Effector memory CD8-positive, alpha-beta T cell (primary cell): ENCODE measurements at regions not wholly inside any gene's neighbourhood (a gene's known extent, or its start where the extent isn't known, plus 50 kb on each side); places are given as distances from the start of the nearest gene placed in this dataset.

Source experiments
- ATAC-seq: fragments of 150-1000 bp; cut with Tn5 transposase; replicated peaks from 2 replicates; pipeline ENCODE4 v1.10.0; 2021; ENCODE audit warnings: mild to moderate bottlenecking, moderate library complexity
- DNase-seq, 3 experiments: peaks; one replicate each; pipeline ENCODE4 v3.0.0; 2021
- H3K27ac Mint-ChIP-seq, 2 donors: one replicate each; pipeline ENCODE4 v1.8.0; 2022; ENCODE audit warnings: mild to moderate bottlenecking in 2 of 2, mixed read lengths in 2 of 2, moderate library complexity in 2 of 2
- H3K27me3 Mint-ChIP-seq, 2 donors: one replicate each; pipeline ENCODE4 v1.8.0; 2022; ENCODE audit warnings: mixed read lengths in 2 of 2
- H3K36me3 Mint-ChIP-seq: one replicate; pipeline ENCODE4 v1.8.0; 2022; ENCODE audit warnings: mild to moderate bottlenecking, moderate library complexity, mixed read lengths; ENCODE audit not compliant: insufficient read depth
- H3K4me1 Mint-ChIP-seq, 2 donors: one replicate each; pipeline ENCODE4 v1.8.0; 2022; ENCODE audit warnings: low read depth in 2 of 2, mixed read lengths in 2 of 2
- H3K4me3 Mint-ChIP-seq, 2 donors: one replicate each; pipeline ENCODE4 v1.8.0; 2022; ENCODE audit warnings: mild to moderate bottlenecking in 2 of 2, mixed read lengths in 2 of 2, moderate library complexity in 2 of 2
- H3K9me3 Mint-ChIP-seq, 2 donors: one replicate each; pipeline ENCODE4 v1.8.0; 2022; ENCODE audit warnings: mixed read lengths in 2 of 2

DNA sequence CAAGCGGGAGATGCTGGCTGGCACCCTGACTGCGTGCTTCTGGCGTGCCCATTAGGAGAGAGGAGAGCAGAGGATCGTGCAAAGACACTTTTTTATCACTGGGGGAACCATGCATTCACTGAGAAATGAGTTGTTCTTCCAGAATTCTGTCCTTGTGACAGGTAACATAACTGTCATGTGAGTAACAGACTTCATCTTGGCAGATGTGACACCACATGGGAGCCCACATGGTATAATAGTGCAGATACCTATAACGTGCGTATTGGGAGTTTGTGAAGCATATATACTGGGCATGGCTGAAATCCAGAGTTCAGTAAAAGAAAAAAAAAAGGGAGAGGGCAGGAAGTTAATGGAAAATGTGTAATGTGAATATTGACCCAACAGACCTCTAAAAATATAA is 159.6 kb upstream of the BACE2 start:
- no peaks in the 10 kb centered on the region for H3K4me1 Mint-ChIP-seq
- H3K27me3 Mint-ChIP-seq, result peaks cover 0 to 5% of the 10 kb centered on the region in 2 donors
- H3K4me3 Mint-ChIP-seq, result no peak overlapping the region
- H3K27ac Mint-ChIP-seq, result no peak overlapping the region
- no peaks in the 10 kb centered on the region for H3K36me3 Mint-ChIP-seq
- no peaks in the 10 kb centered on the region for H3K9me3 Mint-ChIP-seq
- no peak for DNase-seq
- no peak for ATAC-seq

DNA sequence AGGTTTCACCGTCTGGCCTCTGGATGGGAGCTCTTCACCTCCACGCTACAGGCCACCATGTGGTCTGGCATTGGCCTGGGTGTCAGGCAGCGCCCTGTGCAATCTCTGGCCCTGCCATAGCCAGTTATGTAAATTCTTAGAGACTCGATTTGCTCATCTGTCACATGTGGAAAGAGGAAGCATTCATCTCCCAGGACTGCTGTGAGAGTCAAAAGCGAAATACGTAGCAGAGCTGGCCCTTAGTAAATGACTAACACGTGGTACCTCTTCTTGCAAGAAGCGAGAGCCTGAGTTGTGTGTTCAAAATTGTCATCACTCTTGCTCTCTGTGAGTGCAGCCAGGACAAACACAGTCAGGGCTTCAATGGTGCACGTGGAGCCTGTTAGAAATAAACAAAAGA is 159.0 kb upstream of the BACE2 start:
- no peak overlapping the region for H3K4me3 Mint-ChIP-seq

DNA sequence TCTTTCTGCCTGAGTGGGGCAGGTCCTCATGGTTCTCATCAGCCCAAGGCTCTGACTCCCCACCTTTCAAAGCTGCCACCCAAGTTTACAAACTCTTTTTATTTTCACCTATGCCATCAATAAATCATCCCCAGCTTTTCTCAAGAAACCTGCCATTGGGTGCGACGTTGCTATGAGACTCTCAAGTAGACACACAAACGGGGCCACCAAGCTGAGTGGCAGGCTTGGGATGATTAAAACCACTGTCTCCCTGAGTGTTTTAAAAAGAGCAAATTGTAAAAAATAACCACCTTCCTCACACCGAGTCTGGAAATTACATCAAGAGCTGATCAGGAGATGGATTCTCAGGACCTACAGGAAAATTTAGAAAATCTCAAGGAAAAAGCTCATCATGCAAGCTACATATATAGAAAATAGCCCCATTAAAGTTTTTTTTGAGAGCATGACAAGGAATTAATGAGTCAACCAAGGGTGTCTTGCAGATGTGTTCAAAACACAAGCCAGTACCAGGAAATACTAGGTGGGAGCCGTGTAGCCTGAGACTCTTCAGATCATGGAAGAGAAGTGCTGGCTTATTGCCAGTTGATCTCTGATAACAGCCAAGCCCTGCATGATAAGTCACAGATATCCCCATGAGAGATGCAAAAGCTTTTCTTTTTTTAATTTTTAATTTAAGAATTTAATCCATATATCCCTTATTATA is 158.4 kb upstream of the BACE2 start:
- Mint-ChIP-seq H3K9me3 (peaks cover 0 to 1% of the 10 kb centered on the region in 2 donors), H3K4me3 (no peak overlapping the region), H3K4me1 (no peaks in the 10 kb centered on the region), H3K27me3 (peaks cover 0 to 3% of the 10 kb centered on the region in 2 donors), H3K36me3 (no peaks in the 10 kb centered on the region), H3K27ac (no peak overlapping the region)
- ATAC-seq (no peak), DNase-seq (no peak)

More for the DNA sequence above, 159.0 kb upstream of the BACE2 start:
- no peaks in the 10 kb centered on the region for H3K4me1 Mint-ChIP-seq
- peaks cover 0 to 1% of the 10 kb centered on the region in 2 donors for H3K9me3 Mint-ChIP-seq
- H3K27ac Mint-ChIP-seq, result no peak overlapping the region
- ATAC-seq, result no peak
- H3K27me3 Mint-ChIP-seq, result peaks cover 0 to 5% of the 10 kb centered on the region in 2 donors
- no peaks in the 10 kb centered on the region for H3K36me3 Mint-ChIP-seq
- no peak for DNase-seq

- ATAC-seq (no peak), DNase-seq (no peak)
- H3K27me3 Mint-ChIP-seq, result no peaks in the 10 kb centered on the region
- H3K36me3 Mint-ChIP-seq, result no peaks in the 10 kb centered on the region
- H3K4me3 Mint-ChIP-seq, result no peak overlapping the region
- H3K27ac Mint-ChIP-seq, result no peak overlapping the region
- peaks cover 0 to 1% of the 10 kb centered on the region in 2 donors for H3K9me3 Mint-ChIP-seq
- H3K4me1 Mint-ChIP-seq, result no peaks in the 10 kb centered on the region
Measured at GRCh38 chr21:41010101-41010435, 157.9 kb upstream of the BACE2 start.

GRCh38 chr21:41011098-41011731 is 156.7 kb upstream of the BACE2 start:
- no peaks in the 10 kb centered on the region for H3K27me3 Mint-ChIP-seq
- H3K4me3 Mint-ChIP-seq, result no peak overlapping the region
- no peaks in the 10 kb centered on the region for H3K36me3 Mint-ChIP-seq
- no peaks in the 10 kb centered on the region for H3K4me1 Mint-ChIP-seq
- ATAC-seq (no peak), DNase-seq (no peak)
- H3K27ac Mint-ChIP-seq, result no peak overlapping the region
- peaks cover 0 to 1% of the 10 kb centered on the region in 2 donors for H3K9me3 Mint-ChIP-seq

GRCh38 chr21:41011951-41012366 is 156.0 kb upstream of the BACE2 start:
- no peak for DNase-seq
- no peak overlapping the region for H3K4me3 Mint-ChIP-seq
- no peaks in the 10 kb centered on the region for H3K4me1 Mint-ChIP-seq
- ATAC-seq, result no peak
- H3K27ac Mint-ChIP-seq, result no peak overlapping the region
- H3K36me3 Mint-ChIP-seq, result no peaks in the 10 kb centered on the region
- peaks cover 0 to 1% of the 10 kb centered on the region in 2 donors for H3K9me3 Mint-ChIP-seq
- H3K27me3 Mint-ChIP-seq, result no peaks in the 10 kb centered on the region

- H3K4me3 Mint-ChIP-seq, result no peak overlapping the region
- DNase-seq, result no peak
- no peak for ATAC-seq
- H3K9me3 Mint-ChIP-seq, result peaks cover 0 to 1% of the 10 kb centered on the region in 2 donors
- no peaks in the 10 kb centered on the region for H3K27me3 Mint-ChIP-seq
- H3K27ac Mint-ChIP-seq, result no peak overlapping the region
- H3K4me1 Mint-ChIP-seq, result no peaks in the 10 kb centered on the region
- no peaks in the 10 kb centered on the region for H3K36me3 Mint-ChIP-seq
Measured at GRCh38 chr21:41012425-41012824, 155.5 kb upstream of the BACE2 start.

DNA sequence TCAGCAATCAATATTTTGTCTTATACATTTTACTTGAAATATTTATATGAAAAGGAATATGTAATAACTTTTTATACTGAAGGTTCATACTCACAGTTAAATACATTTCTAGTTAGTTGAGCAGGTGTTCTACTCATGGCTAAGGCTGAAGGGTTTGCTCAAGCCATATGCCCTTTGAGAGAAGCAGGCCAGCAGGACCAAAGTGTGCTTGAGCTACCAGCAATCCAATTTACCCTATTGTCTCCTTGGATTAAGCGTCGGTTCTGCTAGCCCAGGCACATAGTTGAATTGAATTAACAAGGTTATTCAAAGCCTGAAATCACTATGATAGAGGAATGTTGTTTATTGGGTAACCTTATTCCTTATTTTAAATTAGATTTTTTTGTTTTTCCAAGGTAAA is 151.5 kb upstream of the BACE2 start:
- H3K9me3 Mint-ChIP-seq, result peaks cover 0 to 1% of the 10 kb centered on the region in 2 donors
- no peak for ATAC-seq
- H3K36me3 Mint-ChIP-seq, result no peaks in the 10 kb centered on the region
- H3K4me1 Mint-ChIP-seq, result no peaks in the 10 kb centered on the region
- no peak for DNase-seq
- no peaks in the 10 kb centered on the region for H3K27me3 Mint-ChIP-seq
- H3K4me3 Mint-ChIP-seq, result no peak overlapping the region
- H3K27ac Mint-ChIP-seq, result no peak overlapping the region

GRCh38 chr21:41018431-41018830 is 149.5 kb upstream of the BACE2 start:
- DNase-seq (no peak), ATAC-seq (no peak)
- no peaks in the 10 kb centered on the region for H3K36me3 Mint-ChIP-seq
- H3K4me1 Mint-ChIP-seq, result no peaks in the 10 kb centered on the region
- no peak overlapping the region for H3K4me3 Mint-ChIP-seq
- H3K27me3 Mint-ChIP-seq, result no peaks in the 10 kb centered on the region
- peaks cover 0 to 1% of the 10 kb centered on the region in 2 donors for H3K9me3 Mint-ChIP-seq
- H3K27ac Mint-ChIP-seq, result no peak overlapping the region

GRCh38 chr21:41023936-41024335 is 144.0 kb upstream of the BACE2 start:
- H3K9me3 Mint-ChIP-seq, result no peaks in the 10 kb centered on the region
- no peaks in the 10 kb centered on the region for H3K27me3 Mint-ChIP-seq
- DNase-seq (no peak), ATAC-seq (no peak)
- no peaks in the 10 kb centered on the region for H3K36me3 Mint-ChIP-seq
- no peak overlapping the region for H3K27ac Mint-ChIP-seq
- H3K4me3 Mint-ChIP-seq, result no peak overlapping the region
- no peaks in the 10 kb centered on the region for H3K4me1 Mint-ChIP-seq

DNA sequence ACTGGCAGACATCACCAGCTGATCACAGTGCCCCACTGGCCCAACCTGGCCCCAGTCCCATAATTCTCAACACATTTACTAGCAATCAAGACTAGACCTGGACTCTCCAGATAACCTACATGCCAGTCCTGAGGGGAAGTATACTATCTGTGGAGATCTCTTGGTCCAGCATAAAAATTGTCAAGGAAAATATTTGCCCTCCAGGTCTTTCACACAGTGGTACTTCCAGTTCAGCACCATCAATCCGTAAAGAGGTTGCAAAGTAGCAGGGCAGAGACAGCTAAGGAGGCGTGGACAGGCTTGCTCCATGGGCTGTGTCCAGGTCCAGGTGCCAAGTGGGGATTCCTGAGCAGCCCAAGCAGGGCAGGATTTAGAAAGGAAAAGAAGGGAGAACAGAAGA is 143.6 kb upstream of the BACE2 start:
- H3K27ac Mint-ChIP-seq, result no peak overlapping the region
- H3K4me3 Mint-ChIP-seq, result no peak overlapping the region
- DNase-seq, result no peak
- H3K36me3 Mint-ChIP-seq, result no peaks in the 10 kb centered on the region
- no peaks in the 10 kb centered on the region for H3K9me3 Mint-ChIP-seq
- no peaks in the 10 kb centered on the region for H3K27me3 Mint-ChIP-seq
- ATAC-seq, result no peak
- H3K4me1 Mint-ChIP-seq, result no peaks in the 10 kb centered on the region

DNA sequence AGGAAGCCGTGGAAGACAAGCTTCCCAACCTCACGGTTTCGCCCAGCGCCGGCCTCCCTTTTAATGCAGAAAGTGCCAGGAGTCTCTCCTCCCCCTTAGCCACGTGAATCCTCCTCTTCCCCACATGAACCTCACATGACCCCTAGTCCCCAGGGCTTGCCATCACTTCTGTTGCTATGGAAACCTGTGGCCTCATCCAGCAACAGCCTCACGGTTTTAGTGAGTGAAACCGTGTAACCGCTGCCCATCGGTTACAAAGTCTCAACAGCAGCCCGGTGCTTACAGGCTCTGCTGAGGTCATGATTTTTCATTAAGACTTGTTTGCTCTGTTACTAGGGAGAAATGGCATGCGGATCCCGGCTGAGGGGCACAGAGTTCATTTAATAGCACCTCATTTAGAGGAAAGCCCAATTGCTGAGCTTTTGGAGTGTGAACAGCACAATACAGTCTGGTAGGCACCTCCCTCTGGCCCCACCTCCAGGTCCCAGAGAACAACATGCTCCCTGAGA is 143.2 kb upstream of the BACE2 start:
- Mint-ChIP-seq H3K4me1 (no peaks in the 10 kb centered on the region), H3K9me3 (no peaks in the 10 kb centered on the region), H3K27ac (no peak overlapping the region), H3K36me3 (no peaks in the 10 kb centered on the region), H3K27me3 (no peaks in the 10 kb centered on the region), H3K4me3 (no peak overlapping the region)
- no peak for DNase-seq
- ATAC-seq, result no peak

- no peaks in the 10 kb centered on the region for H3K4me1 Mint-ChIP-seq
- H3K9me3 Mint-ChIP-seq, result peaks cover 0 to 3% of the 10 kb centered on the region in 2 donors
- no peak for ATAC-seq
- peaks cover 0 to 9% of the 10 kb centered on the region in 2 donors for H3K27me3 Mint-ChIP-seq
- H3K27ac Mint-ChIP-seq, result no peak overlapping the region
- no peaks in the 10 kb centered on the region for H3K36me3 Mint-ChIP-seq
- no peak overlapping the region for H3K4me3 Mint-ChIP-seq
- DNase-seq, result no peak
Measured at GRCh38 chr21:41029571-41029970, 138.4 kb upstream of the BACE2 start.

DNA sequence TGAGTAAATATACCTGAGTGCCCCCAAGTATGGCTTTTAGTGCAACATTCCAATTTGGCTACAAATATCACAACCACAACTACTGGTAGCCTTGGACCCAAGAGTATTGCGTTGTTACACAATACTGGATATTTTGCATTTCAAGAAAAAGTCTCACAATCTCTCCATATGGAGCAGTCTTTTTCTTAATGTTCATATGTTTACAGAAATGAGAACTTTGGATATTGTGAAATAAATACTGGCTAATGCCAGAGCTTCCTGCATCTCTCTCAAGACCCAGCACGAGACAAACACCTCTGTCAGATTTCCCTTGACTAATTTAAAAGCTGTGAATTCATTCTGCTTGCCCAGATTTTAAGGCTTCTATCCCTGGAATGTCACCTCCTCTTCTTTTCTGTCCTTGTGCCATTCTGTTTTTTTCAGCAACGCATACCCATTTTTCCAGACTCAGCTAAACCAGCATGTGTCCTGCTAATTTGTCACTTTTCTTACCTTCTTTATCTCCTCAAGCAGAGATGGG is 136.2 kb upstream of the BACE2 start:
- peaks cover 0 to 9% of the 10 kb centered on the region in 2 donors for H3K27me3 Mint-ChIP-seq
- H3K27ac Mint-ChIP-seq, result no peak overlapping the region
- H3K4me3 Mint-ChIP-seq, result no peak overlapping the region
- no peaks in the 10 kb centered on the region for H3K4me1 Mint-ChIP-seq
- H3K36me3 Mint-ChIP-seq, result no peaks in the 10 kb centered on the region
- ATAC-seq (no peak), DNase-seq (no peak)
- peaks cover 0 to 3% of the 10 kb centered on the region in 2 donors for H3K9me3 Mint-ChIP-seq
